ENCODE measurements at regions not wholly inside any gene's neighbourhood (a gene's known extent, or its start where the extent isn't known, plus 50 kb on each side); places are given as distances from the start of the nearest gene placed in this dataset.
"Not testable (repeated sequence)": the region's sequence is repeated elsewhere in the genome, so short reads cannot be mapped to it uniquely, and the experiment has no call there.

DNA sequence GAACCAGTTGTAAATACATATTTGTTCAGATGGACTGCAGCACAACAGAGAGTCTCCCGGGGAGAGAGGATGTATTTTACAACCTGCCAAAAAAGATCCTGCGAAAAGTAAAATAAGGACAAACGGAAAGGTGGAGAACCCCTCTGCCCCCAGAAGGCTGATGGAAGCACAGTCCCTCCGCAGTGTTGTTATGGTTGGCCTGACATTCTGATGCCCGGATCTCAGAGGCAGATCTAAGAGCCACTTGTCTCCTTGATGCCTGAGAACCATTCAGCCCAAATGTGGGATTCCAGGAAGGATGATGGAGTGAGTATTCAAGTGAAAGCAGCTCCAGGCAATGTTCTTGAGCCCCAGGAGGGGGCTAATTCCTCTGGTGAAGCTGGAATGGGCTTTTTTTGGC is 458.7 kb downstream of the ZNF536 start:
- no peaks in the 10 kb centered on the region for H3K9me3 ChIP-seq
- H3K27ac ChIP-seq, result no peak overlapping the region
- no peak for FAIRE-seq
- no peak for ATAC-seq
- no peak for DNase-seq (ENCODE audit: low read depth in 1 of 2, low spot score in 1 of 2)
- ChIA-PET CTCF (no interaction called here), POLR2A (no interaction called here)
- no peak overlapping the region for H3K4me3 ChIP-seq
- 3% methylated on average over 5 of the region's 5 CpGs for WGBS (ENCODE audit: missing lambda C conversion rate)
- no peak for TF ChIP-seq CHD2 (IDR thresholded peaks at IDR 0.05; ENCODE audit: low read length, partially characterized antibody)
- H3K4me1 ChIP-seq, result no peaks in the 10 kb centered on the region
- H3K4me2 ChIP-seq, result no peak overlapping the region

DNA sequence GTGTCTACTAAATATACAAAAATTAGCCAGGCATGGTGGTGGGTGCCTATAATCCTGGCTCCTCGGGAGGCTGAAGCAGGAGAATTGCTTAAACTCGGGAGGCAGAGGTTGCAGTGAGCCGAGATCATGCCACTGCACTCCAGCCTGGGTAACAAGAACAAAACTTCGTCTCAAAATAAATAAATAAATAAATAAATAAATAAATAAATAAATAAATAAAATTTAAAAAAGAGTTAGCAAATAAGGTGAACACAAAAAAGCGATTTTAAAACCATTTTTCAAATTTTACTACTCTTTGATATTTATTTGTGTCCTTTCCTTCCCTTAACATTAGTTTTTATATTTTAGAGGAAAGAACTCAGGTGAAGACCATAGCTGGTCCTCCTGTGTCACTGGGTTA is 453.3 kb downstream of the ZNF536 start:
- H3K9me3 ChIP-seq; H3K4me1 ChIP-seq; H3K4me3 ChIP-seq; H3K4me2 ChIP-seq; DNase-seq (ENCODE audit: low read depth in 1 of 2, low spot score in 1 of 2); H3K27ac ChIP-seq; CTCF ChIA-PET; FAIRE-seq; ATAC-seq; POLR2A ChIA-PET: not testable (repeated sequence)
- TF ChIP-seq ZC3H11A (IDR thresholded peaks at IDR 0.05), result peak; percentile 57
- 1% methylated on average over 5 of the region's 5 CpGs for WGBS (ENCODE audit: missing lambda C conversion rate)

DNA sequence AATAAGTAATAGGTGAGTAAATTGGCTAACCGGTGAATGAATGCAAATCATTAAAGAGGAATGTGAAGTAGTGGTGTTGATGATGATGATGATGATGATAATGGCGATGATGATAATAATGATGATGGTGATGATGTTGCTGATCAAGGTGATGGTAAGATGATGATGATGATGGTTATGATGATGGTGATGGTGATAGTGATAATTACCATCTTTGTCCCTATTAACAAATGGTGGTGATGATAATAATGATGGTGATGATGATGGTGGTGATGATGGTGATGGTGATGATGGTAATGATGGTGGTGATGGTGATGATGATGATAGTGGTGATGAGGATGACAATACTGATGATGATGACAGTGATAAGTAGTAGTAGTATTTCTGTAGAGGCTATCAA is 452.6 kb downstream of the ZNF536 start:
- TF ChIP-seq EHMT2 (IDR thresholded peaks at IDR 0.05; ENCODE audit: low read depth) (no peak), TFCP2L1 (CRISPR knock-in tag; IDR thresholded peaks at IDR 0.05) (no peak)
- 15% methylated on average over 2 of the region's 2 CpGs for WGBS (ENCODE audit: missing lambda C conversion rate)
- ChIA-PET POLR2A (no interaction called here), CTCF (no interaction called here)
- H3K27ac ChIP-seq, result no peak overlapping the region
- H3K4me3 ChIP-seq, result no peak overlapping the region
- 0 out of 3 replicates have a peak, but pooled peaks cover 4% of the 10 kb centered on the region for H3K9me3 ChIP-seq
- FAIRE-seq (no peak), ATAC-seq (no peak), DNase-seq (ENCODE audit: low read depth in 1 of 2, low spot score in 1 of 2) (no peak)
- no peaks in the 10 kb centered on the region for H3K4me1 ChIP-seq
- H3K4me2 ChIP-seq, result no peak overlapping the region

DNA sequence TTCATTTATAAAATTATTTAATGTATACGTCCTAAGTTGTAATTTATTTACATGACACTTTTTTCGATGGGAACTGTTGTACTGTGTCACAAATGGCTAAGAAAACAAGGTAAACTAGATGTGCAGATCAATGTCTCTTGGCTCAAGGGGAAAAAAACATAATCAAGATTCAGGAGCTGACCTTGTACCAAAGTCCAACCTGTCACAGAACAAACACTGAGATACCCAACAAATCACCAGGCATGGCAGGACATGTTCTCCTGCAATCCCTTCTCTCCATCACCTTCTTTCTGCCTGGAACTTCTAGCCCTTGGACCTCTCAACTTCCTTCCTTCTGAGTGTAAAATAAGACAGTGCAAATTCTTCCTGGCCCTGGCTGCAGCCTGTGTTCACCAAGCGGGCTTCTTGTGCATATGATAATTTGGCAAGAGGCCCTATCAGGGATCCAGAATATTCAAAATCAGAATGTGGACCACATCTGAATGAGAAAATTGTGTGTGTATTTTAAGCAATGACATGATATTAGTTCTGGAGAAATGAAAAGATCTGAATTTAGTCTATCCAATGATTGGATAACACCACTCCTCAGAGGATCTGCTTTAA is 445.9 kb downstream of the ZNF536 start:
- TF ChIP-seq ZC3H11A (IDR thresholded peaks at IDR 0.05) (no peak), MAZ (IDR thresholded peaks at IDR 0.05; ENCODE audit: borderline replicate concordance, low read depth, low read length) (no peak), HEYL (CRISPR knock-in tag; IDR thresholded peaks at IDR 0.05) (no peak), HOXB5 (CRISPR knock-in tag; IDR thresholded peaks at IDR 0.05) (no peak), NPAS2 (CRISPR knock-in tag; IDR thresholded peaks at IDR 0.05; ENCODE audit: borderline replicate concordance) (no peak), RARB (CRISPR knock-in tag; IDR thresholded peaks at IDR 0.05) (no peak), JUN (IDR thresholded peaks at IDR 0.05) (no peak), ZSCAN20 (CRISPR knock-in tag; IDR thresholded peaks at IDR 0.05) (no peak), CBX8 (IDR thresholded peaks at IDR 0.05) (no peak), ESRRA (IDR thresholded peaks at IDR 0.05; ENCODE audit: borderline replicate concordance, low read length) (no peak), FOSL2 (IDR thresholded peaks at IDR 0.05) (no peak), FOSL2 (CRISPR knock-in tag; IDR thresholded peaks at IDR 0.05) (no peak), FOSB (CRISPR knock-in tag; IDR thresholded peaks at IDR 0.05) (no peak), HOXB13 (CRISPR knock-in tag; IDR thresholded peaks at IDR 0.05; ENCODE audit: low read depth) (no peak), JUNB (IDR thresholded peaks at IDR 0.05) (no peak)
- TF ChIP-seq, protein P1, sequence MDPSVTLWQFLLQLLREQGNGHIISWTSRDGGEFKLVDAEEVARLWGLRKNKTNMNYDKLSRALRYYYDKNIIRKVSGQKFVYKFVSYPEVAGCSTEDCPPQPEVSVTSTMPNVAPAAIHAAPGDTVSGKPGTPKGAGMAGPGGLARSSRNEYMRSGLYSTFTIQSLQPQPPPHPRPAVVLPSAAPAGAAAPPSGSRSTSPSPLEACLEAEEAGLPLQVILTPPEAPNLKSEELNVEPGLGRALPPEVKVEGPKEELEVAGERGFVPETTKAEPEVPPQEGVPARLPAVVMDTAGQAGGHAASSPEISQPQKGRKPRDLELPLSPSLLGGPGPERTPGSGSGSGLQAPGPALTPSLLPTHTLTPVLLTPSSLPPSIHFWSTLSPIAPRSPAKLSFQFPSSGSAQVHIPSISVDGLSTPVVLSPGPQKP (IDR thresholded peaks at IDR 0.05; ENCODE audit: low read depth, low read length), result no peak
- TF ChIP-seq, protein P2, sequence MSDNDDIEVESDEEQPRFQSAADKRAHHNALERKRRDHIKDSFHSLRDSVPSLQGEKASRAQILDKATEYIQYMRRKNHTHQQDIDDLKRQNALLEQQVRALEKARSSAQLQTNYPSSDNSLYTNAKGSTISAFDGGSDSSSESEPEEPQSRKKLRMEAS (IDR thresholded peaks at IDR 0.05), result no peak
- TF ChIP-seq, protein P3, sequence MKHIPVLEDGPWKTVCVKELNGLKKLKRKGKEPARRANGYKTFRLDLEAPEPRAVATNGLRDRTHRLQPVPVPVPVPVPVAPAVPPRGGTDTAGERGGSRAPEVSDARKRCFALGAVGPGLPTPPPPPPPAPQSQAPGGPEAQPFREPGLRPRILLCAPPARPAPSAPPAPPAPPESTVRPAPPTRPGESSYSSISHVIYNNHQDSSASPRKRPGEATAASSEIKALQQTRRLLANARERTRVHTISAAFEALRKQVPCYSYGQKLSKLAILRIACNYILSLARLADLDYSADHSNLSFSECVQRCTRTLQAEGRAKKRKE (CRISPR knock-in tag; IDR thresholded peaks at IDR 0.05; ENCODE audit: low read depth), result no peak
- ChIA-PET CTCF (interaction anchor here (1.1 kb wide), 1 partner anchor 9 kb away, joined by 3 read pairs; no protein-coding TSS in a partner anchor), POLR2A (no interaction called here)
- no peak overlapping the region for H3K4me2 ChIP-seq
- WGBS (ENCODE audit: missing lambda C conversion rate), result 13% methylated on average over 3 of the region's 3 CpGs
- H3K4me3 ChIP-seq, result no peak overlapping the region
- H3K4me1 ChIP-seq, result no peaks in the 10 kb centered on the region
- no peak for ATAC-seq
- no peak overlapping the region for H3K27ac ChIP-seq
- peak; percentile 49 for FAIRE-seq
- peaks cover 15% of the 10 kb centered on the region; the same call in 2 of the 3 replicates for H3K9me3 ChIP-seq
- DNase-seq (ENCODE audit: low read depth in 1 of 2, low spot score in 1 of 2), result no peak
